H1 (cell line): ENCODE measurements at regions not wholly inside any gene's neighbourhood (a gene's known extent, or its start where the extent isn't known, plus 50 kb on each side); places are given as distances from the start of the nearest gene placed in this dataset.

ENCODE experiments used
- CTCF ChIA-PET: fragments of 300-600 bp; sonication (Branson Sonifier 250); formaldehyde crosslinking; loops from one replicate; lab custom pipeline; 2021; ENCODE audit not compliant: partially characterized antibody; lab: Charles Lee
- POLR2A ChIA-PET: fragments of 300-600 bp; sonication (Branson Sonifier 250); formaldehyde crosslinking; loops from one replicate; lab custom pipeline; 2021; ENCODE audit warnings: inconsistent platforms; ENCODE audit not compliant: partially characterized antibody; lab: Charles Lee
- DNase-seq, 2 experiments: peaks; one replicate each; pipeline versions ENCODE4 v3.0.0 to v3.0.0-alpha.2; 2010 to 2022; ENCODE audit warnings: low spot score in 2 of 2, low read depth in 1 of 2, mixed read lengths in 1 of 2
- FAIRE-seq: peaks from 2 replicates; lab custom pipeline; 2011; peaks lifted over from hg19 to GRCh38; lab: Jason Lieb, UNC
- H2AFZ ChIP-seq: 2 replicates; pipeline ENCODE4 v1.8.1; 2012; ENCODE audit warnings: low read length, inconsistent platforms
- H2AK5ac ChIP-seq: 2 replicates; pipeline ENCODE4 v1.6.1; 2013; ENCODE audit warnings: low read depth, low read length
- H2BK120ac ChIP-seq: replicated peaks from 2 replicates; pipeline ENCODE3; 2013; ENCODE audit warnings: low read depth, low read length, inconsistent platforms
- H2BK12ac ChIP-seq: 2 replicates; pipeline ENCODE4 v1.6.1; 2013; ENCODE audit warnings: low read depth, low read length
- H2BK15ac ChIP-seq: 2 replicates; pipeline ENCODE4 v1.6.1; 2013; ENCODE audit warnings: low read length
- H2BK20ac ChIP-seq: 2 replicates; pipeline ENCODE4 v1.6.1; 2013; ENCODE audit warnings: low read length
- H2BK5ac ChIP-seq: 2 replicates; pipeline ENCODE4 v1.6.1; 2013; ENCODE audit warnings: low read depth, low read length
- H3K14ac ChIP-seq: 2 replicates; pipeline ENCODE4 v1.6.1; 2013; ENCODE audit warnings: inconsistent platforms; ENCODE audit not compliant: insufficient read length
- H3K18ac ChIP-seq: 2 replicates; pipeline ENCODE4 v1.6.1; 2013; ENCODE audit warnings: low read length; ENCODE audit errors: extremely low read depth
- H3K23ac ChIP-seq: 2 replicates; pipeline ENCODE4 v1.6.1; 2013; ENCODE audit warnings: inconsistent platforms; ENCODE audit not compliant: insufficient read length
- H3K23me2 ChIP-seq: 2 replicates; pipeline ENCODE4 v1.6.1; 2013; ENCODE audit warnings: low read depth, low read length
- H3K27ac ChIP-seq: 2 replicates; pipeline ENCODE4 v1.6.1; 2011; ENCODE audit warnings: low read depth, low read length, inconsistent platforms
- H3K27me3 ChIP-seq, 4 experiments: replicated peaks in 1 of 4; 1 replicate in 1 of 4; 2 replicates in 3 of 4; pipeline versions ENCODE4 v1.6.1 to v1.8.1; 2011 to 2013; ENCODE audit warnings: low read length in 3 of 4, mild to moderate bottlenecking in 3 of 4, inconsistent platforms in 2 of 4, mixed read lengths in 2 of 4, moderate library complexity in 1 of 4; ENCODE audit not compliant: control insufficient read depth in 3 of 4, insufficient read depth in 3 of 4; ENCODE audit errors: extremely low read depth in 1 of 4
- H3K36me3 ChIP-seq, 4 experiments: 2 replicates each; pipeline versions ENCODE4 v1.6.1 to v1.8.1; 2011 to 2013; ENCODE audit warnings: mild to moderate bottlenecking in 4 of 4, low read length in 3 of 4, moderate library complexity in 2 of 4, control low read depth in 1 of 4, inconsistent platforms in 1 of 4; ENCODE audit not compliant: insufficient read depth in 4 of 4, control insufficient read depth in 2 of 4
- H3K4ac ChIP-seq: replicated peaks from 2 replicates; pipeline ENCODE3; 2013; ENCODE audit warnings: low read length, low read depth, mixed read lengths, inconsistent platforms; ENCODE audit not compliant: insufficient read length
- H3K4me1 ChIP-seq, 4 experiments: replicated peaks in 1 of 4; 1 replicate in 1 of 4; 2 replicates in 3 of 4; pipeline versions ENCODE4 v1.6.1 to v1.8.1; 2011 to 2013; ENCODE audit warnings: low read length in 3 of 4, inconsistent platforms in 2 of 4, mixed read lengths in 1 of 4; ENCODE audit not compliant: insufficient read depth in 4 of 4, control insufficient read depth in 3 of 4
- H3K4me2 ChIP-seq, 2 experiments: 2 replicates each; pipeline versions ENCODE4 v1.6.1 to v1.8.1; 2011 to 2013; ENCODE audit warnings: low read depth in 2 of 2, low read length in 2 of 2, control low read depth in 1 of 2, inconsistent platforms in 1 of 2, mild to moderate bottlenecking in 1 of 2; ENCODE audit not compliant: insufficient read depth in 1 of 2
- H3K4me3 ChIP-seq, 4 experiments: fragments of 200-600, 300-600 bp in 1 of 4; sonication (generic), shearing (Covaris generic), sonication (Bioruptor Twin) in 1 of 4; 2 replicates each; pipeline versions ENCODE4 v1.5.1 to v1.8.1; 2011 to 2016; ENCODE audit warnings: low read length in 4 of 4, low read depth in 3 of 4, control low read depth in 2 of 4, inconsistent platforms in 2 of 4, mild to moderate bottlenecking in 2 of 4, mixed read lengths in 1 of 4, moderate library complexity in 1 of 4; ENCODE audit not compliant: insufficient read depth in 2 of 4; ENCODE audit errors: extremely low read depth in 1 of 4
- H3K56ac ChIP-seq: replicated peaks from 2 replicates; pipeline ENCODE3; 2013; ENCODE audit warnings: low read depth, mild to moderate bottlenecking, mixed read lengths, low read length, inconsistent platforms; ENCODE audit not compliant: insufficient read length
- H3K79me1 ChIP-seq: 2 replicates; pipeline ENCODE4 v1.6.1; 2013; ENCODE audit warnings: low read depth, low read length, control low read depth
- H3K79me2 ChIP-seq, 2 experiments: 2 replicates each; pipeline versions ENCODE4 v1.6.1 to v1.8.1; 2012 to 2013; ENCODE audit warnings: low read length in 2 of 2, mild to moderate bottlenecking in 2 of 2, inconsistent platforms in 1 of 2; ENCODE audit not compliant: insufficient read depth in 2 of 2, control insufficient read depth in 1 of 2
- H3K9ac ChIP-seq, 4 experiments: replicated peaks in 1 of 4; 1 replicate in 1 of 4; 2 replicates in 3 of 4; pipeline versions ENCODE4 v1.6.1 to v1.8.1; 2011 to 2013; ENCODE audit warnings: low read depth in 3 of 4, low read length in 3 of 4, control low read depth in 2 of 4, mild to moderate bottlenecking in 2 of 4, moderate library complexity in 2 of 4, inconsistent platforms in 1 of 4; ENCODE audit errors: extremely low read depth in 1 of 4
- H3K9me3 ChIP-seq, 2 experiments: 2 replicates each; pipeline versions ENCODE4 v1.6.1 to v1.8.1; 2012 to 2013; ENCODE audit warnings: mild to moderate bottlenecking in 2 of 2, moderate library complexity in 2 of 2, control low read depth in 1 of 2, inconsistent platforms in 1 of 2, low read depth in 1 of 2, low read length in 1 of 2, mixed read lengths in 1 of 2; ENCODE audit not compliant: insufficient read depth in 2 of 2
- H4K20me1 ChIP-seq, 2 experiments: replicated peaks in 1 of 2; 2 replicates each; pipeline versions ENCODE3 to v1.8.1; 2011 to 2013; ENCODE audit warnings: inconsistent platforms in 2 of 2, low read length in 2 of 2, mild to moderate bottlenecking in 1 of 2; ENCODE audit not compliant: insufficient read depth in 2 of 2, control insufficient read depth in 1 of 2
- H4K5ac ChIP-seq: 2 replicates; pipeline ENCODE4 v1.6.1; 2013; ENCODE audit warnings: low read length, low read depth, mixed read lengths, inconsistent platforms; ENCODE audit not compliant: insufficient read length
- H4K8ac ChIP-seq: 2 replicates; pipeline ENCODE4 v1.8.0; 2013; ENCODE audit warnings: mild to moderate bottlenecking, moderate library complexity, low read length, inconsistent platforms; ENCODE audit not compliant: insufficient read depth; ENCODE audit errors: extremely low read depth
- H4K91ac ChIP-seq: replicated peaks from 2 replicates; pipeline ENCODE3; 2013; ENCODE audit warnings: low read length, mixed read lengths, inconsistent platforms; ENCODE audit not compliant: insufficient read length
- TAF1 ChIP-seq: IDR thresholded peaks from 2 replicates; pipeline ENCODE4 v1.6.1; 2011; ENCODE audit warnings: mild to moderate bottlenecking, low read depth, low read length
- WGBS, 2 experiments: shearing (Covaris generic) in 1 of 2; methylation state at CpG; one replicate each; pipeline versions ENCODE4 v1.1.6 to v1.1.7; 2013 to 2015; ENCODE audit warnings: low lambda C conversion rate in 2 of 2, mixed read lengths in 2 of 2, inconsistent platforms in 1 of 2, low coverage in 1 of 2, missing lambda C conversion rate in 1 of 2; ENCODE audit not compliant: insufficient replicate concordance in 2 of 2, insufficient coverage in 1 of 2, insufficient read length in 1 of 2; ENCODE audit errors: extremely low coverage in 1 of 2, missing lambda C conversion rate in 1 of 2; 5-methylcytosine and 5-hydroxymethylcytosine counted together

DNA sequence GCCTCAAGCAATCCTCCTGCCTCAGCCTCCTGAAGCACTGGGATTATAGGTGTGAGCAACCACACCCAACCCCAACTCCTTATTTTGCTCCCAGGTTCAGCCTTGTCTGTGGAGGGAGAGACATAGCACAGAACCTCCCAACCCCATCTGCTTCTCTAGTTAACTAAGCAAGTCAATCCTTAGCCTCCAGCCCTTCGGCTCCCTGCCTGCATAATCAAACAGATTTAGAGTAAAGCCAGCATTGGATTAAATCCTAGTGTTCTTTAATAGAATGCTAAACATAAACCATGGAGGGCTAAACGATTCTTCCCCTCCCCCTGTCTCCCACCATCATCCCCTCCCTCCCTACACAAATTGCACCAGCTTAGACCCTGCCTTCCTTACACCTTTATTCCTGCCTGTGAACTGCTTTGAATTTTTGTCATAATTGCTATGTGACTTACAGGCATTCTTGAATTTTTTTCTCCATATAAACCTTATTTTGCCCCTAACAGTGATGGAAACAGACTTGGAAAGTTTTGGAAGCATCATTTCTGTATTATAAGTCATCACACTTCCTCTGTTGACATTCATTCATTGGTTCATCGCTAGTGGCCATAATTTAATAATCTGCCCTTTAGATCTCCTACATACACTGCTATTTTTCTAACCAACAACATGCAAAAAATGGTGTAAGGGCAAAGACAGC is 72.6 kb upstream of the TOMM7 start:
- no peak overlapping the region for H3K23ac ChIP-seq
- H3K4me1 ChIP-seq = peaks cover 0 to 7% (median 0%) of the 10 kb centered on the region in 4 experiments; a peak in 2 of 7 replicates
- no peak overlapping the region for H2BK15ac ChIP-seq
- H3K56ac ChIP-seq = no peak overlapping the region
- POLR2A ChIA-PET = interaction anchor here (0.5 kb wide), 1 partner anchor 33 kb away, joined by 5 read pairs; no protein-coding TSS in a partner anchor
- no peaks in the 10 kb centered on the region for H3K79me2 ChIP-seq
- no peak overlapping the region for H3K27ac ChIP-seq
- no peaks in the 10 kb centered on the region for H3K79me1 ChIP-seq
- H3K4me2 ChIP-seq = no peak overlapping the region
- H4K8ac ChIP-seq = no peak overlapping the region
- no peak overlapping the region for H4K5ac ChIP-seq
- no peak overlapping the region for H3K4ac ChIP-seq
- no peaks in the 10 kb centered on the region for H3K23me2 ChIP-seq
- TF ChIP-seq TAF1 = no peak
- H2AFZ ChIP-seq = no peak overlapping the region
- peak in 1 of 2 experiments; percentile 31 for DNase-seq
- no peak overlapping the region for H3K9ac ChIP-seq
- no peak overlapping the region for H2AK5ac ChIP-seq
- H2BK20ac ChIP-seq = no peak overlapping the region
- CTCF ChIA-PET = interaction anchor here (0.6 to 1.1 kb wide), 4 partner anchors 18 to 177 kb away, joined by 3 to 5 read pairs (median 4); no protein-coding TSS in a partner anchor
- H4K91ac ChIP-seq = no peak overlapping the region
- no peak for FAIRE-seq
- H2BK5ac ChIP-seq = no peak overlapping the region
- 97% methylated on average over 3 of the region's 3 CpGs; no CpG with 5 or more reads in 1 of the 2 experiments for WGBS, 2 experiments
- H3K14ac ChIP-seq = no peak overlapping the region
- no peaks in the 10 kb centered on the region for H3K36me3 ChIP-seq
- H2BK120ac ChIP-seq = no peak overlapping the region
- H4K20me1 ChIP-seq = no peaks in the 10 kb centered on the region
- peak overlapping the region; percentile 13; the same call in 1 of the 2 replicates for H3K18ac ChIP-seq
- H3K9me3 ChIP-seq = 0 out of 4 replicates have a peak, but pooled peaks cover 0 to 2% of the 10 kb centered on the region in 2 experiments
- H2BK12ac ChIP-seq = no peak overlapping the region
- H3K4me3 ChIP-seq = no peak overlapping the region
- no peaks in the 10 kb centered on the region; a peak in 1 of 7 replicates for H3K27me3 ChIP-seq
